ENCODE measurements at regions not wholly inside any gene's neighbourhood (a gene's known extent, or its start where the extent isn't known, plus 50 kb on each side); places are given as distances from the start of the nearest gene placed in this dataset.
A peak's percentile ranks its signal among the peaks of the same experiment; 100 is the strongest.

DNA sequence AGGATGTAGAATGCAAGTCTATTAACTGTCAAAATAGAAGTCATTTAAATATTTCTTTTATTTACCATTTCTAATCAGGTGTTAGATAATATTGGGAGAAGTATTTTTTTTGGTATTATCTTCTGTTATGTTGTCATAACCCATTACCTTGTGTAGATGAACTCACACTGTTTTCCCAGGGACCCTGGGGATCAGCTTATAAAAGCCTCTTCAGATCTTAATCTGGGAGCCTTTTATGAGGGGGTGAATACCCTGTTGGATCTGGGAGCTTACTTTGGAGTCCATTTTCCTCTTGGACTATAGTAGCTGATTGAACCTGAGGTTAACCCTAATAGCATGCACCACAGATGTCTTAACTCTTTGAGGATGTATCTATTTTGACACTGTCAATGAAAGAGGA is 176.3 kb upstream of the ATP2B1 start:
- Histone ChIP-seq H3K9ac (ENCODE audit: low read length) (no peak overlapping the region), H2AFZ (ENCODE audit: low read depth, low read length) (no peak overlapping the region), H4K20me1 (ENCODE audit: insufficient read depth, low read length) (no peaks in the 10 kb centered on the region), H3K4me2 (ENCODE audit: low read length) (no peak overlapping the region), H3K9me3 (ENCODE audit: insufficient read depth, low read length) (no peaks in the 10 kb centered on the region), H3K27ac (ENCODE audit: low read length) (no peak overlapping the region), H3K36me3 (replicated peaks; ENCODE audit: low read depth, low read length) (no peaks in the 10 kb centered on the region), H3K4me1 (ENCODE audit: low read length) (peaks cover 59% of the 10 kb centered on the region), H3K79me2 (ENCODE audit: low read length) (no peaks in the 10 kb centered on the region), H3K27me3 (ENCODE audit: low read depth, low read length) (no peaks in the 10 kb centered on the region), H3K4me3 (ENCODE audit: low read length) (no peak overlapping the region)
- no peak for TF ChIP-seq EZH2phosphoT487 (IDR thresholded peaks at IDR 0.05; ENCODE audit: low read depth)
- TF ChIP-seq, protein P1, sequence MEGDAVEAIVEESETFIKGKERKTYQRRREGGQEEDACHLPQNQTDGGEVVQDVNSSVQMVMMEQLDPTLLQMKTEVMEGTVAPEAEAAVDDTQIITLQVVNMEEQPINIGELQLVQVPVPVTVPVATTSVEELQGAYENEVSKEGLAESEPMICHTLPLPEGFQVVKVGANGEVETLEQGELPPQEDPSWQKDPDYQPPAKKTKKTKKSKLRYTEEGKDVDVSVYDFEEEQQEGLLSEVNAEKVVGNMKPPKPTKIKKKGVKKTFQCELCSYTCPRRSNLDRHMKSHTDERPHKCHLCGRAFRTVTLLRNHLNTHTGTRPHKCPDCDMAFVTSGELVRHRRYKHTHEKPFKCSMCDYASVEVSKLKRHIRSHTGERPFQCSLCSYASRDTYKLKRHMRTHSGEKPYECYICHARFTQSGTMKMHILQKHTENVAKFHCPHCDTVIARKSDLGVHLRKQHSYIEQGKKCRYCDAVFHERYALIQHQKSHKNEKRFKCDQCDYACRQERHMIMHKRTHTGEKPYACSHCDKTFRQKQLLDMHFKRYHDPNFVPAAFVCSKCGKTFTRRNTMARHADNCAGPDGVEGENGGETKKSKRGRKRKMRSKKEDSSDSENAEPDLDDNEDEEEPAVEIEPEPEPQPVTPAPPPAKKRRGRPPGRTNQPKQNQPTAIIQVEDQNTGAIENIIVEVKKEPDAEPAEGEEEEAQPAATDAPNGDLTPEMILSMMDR (IDR thresholded peaks at IDR 0.05; ENCODE audit: low read depth, low read length) = no peak

DNA sequence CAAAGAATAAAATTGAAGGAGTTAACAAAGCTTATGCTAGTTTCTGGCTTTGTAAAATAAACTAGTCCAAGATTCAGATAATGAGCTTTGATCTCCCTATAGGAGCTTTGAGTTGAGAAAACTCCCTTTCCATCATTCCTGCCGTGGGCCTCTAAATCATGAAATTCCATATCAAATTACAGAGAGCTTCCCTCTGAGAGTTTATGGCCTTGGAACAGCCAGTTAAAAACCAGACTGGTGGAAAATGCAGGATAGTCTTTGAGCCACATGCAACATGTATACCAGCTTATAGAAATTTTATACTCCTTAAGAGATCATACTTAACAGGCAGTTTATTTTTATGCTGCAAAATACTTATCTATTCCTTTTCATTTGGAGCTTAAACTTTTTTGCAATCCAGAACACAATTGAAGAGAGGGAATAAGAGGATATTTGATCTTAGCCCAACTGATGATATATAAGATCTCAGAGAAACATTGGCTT is 175.8 kb upstream of the ATP2B1 start:
- H3K4me3 ChIP-seq (ENCODE audit: low read length) = no peak overlapping the region
- no peaks in the 10 kb centered on the region for H3K36me3 ChIP-seq (replicated peaks; ENCODE audit: low read depth, low read length)
- H3K9me3 ChIP-seq (ENCODE audit: insufficient read depth, low read length) = no peaks in the 10 kb centered on the region
- H3K27ac ChIP-seq (ENCODE audit: low read length) = no peak overlapping the region
- H2AFZ ChIP-seq (ENCODE audit: low read depth, low read length) = no peak overlapping the region
- H3K27me3 ChIP-seq (ENCODE audit: low read depth, low read length) = no peaks in the 10 kb centered on the region
- H3K9ac ChIP-seq (ENCODE audit: low read length) = no peak overlapping the region
- peaks cover 64% of the 10 kb centered on the region for H3K4me1 ChIP-seq (ENCODE audit: low read length)
- no peaks in the 10 kb centered on the region for H3K79me2 ChIP-seq (ENCODE audit: low read length)
- no peak for TF ChIP-seq EZH2phosphoT487 (IDR thresholded peaks at IDR 0.05; ENCODE audit: low read depth)
- TF ChIP-seq, protein P1 (IDR thresholded peaks at IDR 0.05; ENCODE audit: low read depth, low read length) = no peak
- no peak overlapping the region for H3K4me2 ChIP-seq (ENCODE audit: low read length)
- no peaks in the 10 kb centered on the region for H4K20me1 ChIP-seq (ENCODE audit: insufficient read depth, low read length)

- Histone ChIP-seq H3K4me3 (ENCODE audit: low read length) (no peak overlapping the region), H3K4me2 (ENCODE audit: low read length) (peak overlapping the region; percentile 89), H3K4me1 (ENCODE audit: low read length) (peaks cover 71% of the 10 kb centered on the region), H3K27me3 (ENCODE audit: low read depth, low read length) (no peaks in the 10 kb centered on the region), H3K9me3 (ENCODE audit: insufficient read depth, low read length) (no peaks in the 10 kb centered on the region), H3K9ac (ENCODE audit: low read length) (peak overlapping the region; percentile 35; the same call in 1 of the 2 replicates), H4K20me1 (ENCODE audit: insufficient read depth, low read length) (no peaks in the 10 kb centered on the region), H2AFZ (ENCODE audit: low read depth, low read length) (no peak overlapping the region), H3K27ac (ENCODE audit: low read length) (peak overlapping the region; percentile 94), H3K36me3 (replicated peaks; ENCODE audit: low read depth, low read length) (no peaks in the 10 kb centered on the region), H3K79me2 (ENCODE audit: low read length) (no peaks in the 10 kb centered on the region)
- TF ChIP-seq EZH2phosphoT487 (IDR thresholded peaks at IDR 0.05; ENCODE audit: low read depth) = no peak
- TF ChIP-seq, protein P1 (IDR thresholded peaks at IDR 0.05; ENCODE audit: low read depth, low read length) = no peak
Observed at GRCh38 chr12:89883630-89884389, 175.2 kb upstream of the ATP2B1 start.

- Histone ChIP-seq H3K4me2 (ENCODE audit: low read length) (peak overlapping the region; percentile 89), H4K20me1 (ENCODE audit: insufficient read depth, low read length) (no peaks in the 10 kb centered on the region), H3K9me3 (ENCODE audit: insufficient read depth, low read length) (no peaks in the 10 kb centered on the region), H3K79me2 (ENCODE audit: low read length) (no peaks in the 10 kb centered on the region), H3K9ac (ENCODE audit: low read length) (peak overlapping the region; percentile 55), H3K4me1 (ENCODE audit: low read length) (peaks cover 79% of the 10 kb centered on the region), H3K36me3 (replicated peaks; ENCODE audit: low read depth, low read length) (no peaks in the 10 kb centered on the region), H3K4me3 (ENCODE audit: low read length) (peak overlapping the region; percentile 37), H2AFZ (ENCODE audit: low read depth, low read length) (no peak overlapping the region), H3K27ac (ENCODE audit: low read length) (peak overlapping the region; percentile 94), H3K27me3 (ENCODE audit: low read depth, low read length) (no peaks in the 10 kb centered on the region)
- TF ChIP-seq EZH2phosphoT487 (IDR thresholded peaks at IDR 0.05; ENCODE audit: low read depth) = no peak
- TF ChIP-seq, protein P1 (IDR thresholded peaks at IDR 0.05; ENCODE audit: low read depth, low read length) = no peak
Observed at GRCh38 chr12:89882792-89883191, 174.2 kb upstream of the ATP2B1 start.
